SKM-1 (cell line): ENCODE measurements at regions not wholly inside any gene's neighbourhood (a gene's known extent, or its start where the extent isn't known, plus 50 kb on each side); places are given as distances from the start of the nearest gene placed in this dataset.
"Not testable (repeated sequence)": the region's sequence is repeated elsewhere in the genome, so short reads cannot be mapped to it uniquely, and the experiment has no call there.

Experiments used
- DNase-seq: peaks from one replicate; lab custom pipeline; 2025; ENCODE audit not compliant: unreplicated experiment; lab: John Stamatoyannopoulos, UW

GRCh38 chr5:123933812-123934211 is 421.8 kb downstream of the CSNK1G3 start:
- not testable (repeated sequence) for DNase-seq

- DNase-seq: no peak
These were observed 417.1 kb downstream of the CSNK1G3 start for GRCh38 chr5:123929055-123929474.

- no peak for DNase-seq
These were observed 416.4 kb downstream of the CSNK1G3 start for GRCh38 chr5:123928401-123928800.

- no peak for DNase-seq
These were observed 409.2 kb downstream of the CSNK1G3 start for GRCh38 chr5:123921193-123921592.

- DNase-seq: no peak
These were observed 404.6 kb downstream of the CSNK1G3 start for GRCh38 chr5:123916345-123917121.

- DNase-seq: no peak
These were observed 402.4 kb downstream of the CSNK1G3 start for GRCh38 chr5:123914333-123914732.

- no peak for DNase-seq
These were observed 395.4 kb downstream of the CSNK1G3 start for GRCh38 chr5:123907349-123907748.

- no peak for DNase-seq
These were observed 394.8 kb downstream of the CSNK1G3 start for GRCh38 chr5:123906698-123907295.

GRCh38 chr5:123885081-123885480 is 373.1 kb downstream of the CSNK1G3 start:
- DNase-seq: no peak

- no peak for DNase-seq
These were observed 371.0 kb downstream of the CSNK1G3 start for GRCh38 chr5:123882965-123883345.

GRCh38 chr5:123882319-123882964 is 370.5 kb downstream of the CSNK1G3 start:
- no peak for DNase-seq

GRCh38 chr5:123881759-123882244 is 369.8 kb downstream of the CSNK1G3 start:
- DNase-seq: no peak

GRCh38 chr5:123880875-123881274 is 368.9 kb downstream of the CSNK1G3 start:
- DNase-seq: no peak

- no peak for DNase-seq
These were observed 367.1 kb downstream of the CSNK1G3 start for GRCh38 chr5:123879071-123879470.

- no peak for DNase-seq
These were observed 364.4 kb downstream of the CSNK1G3 start for GRCh38 chr5:123876276-123876790.

GRCh38 chr5:123875561-123876275 is 363.7 kb downstream of the CSNK1G3 start:
- no peak for DNase-seq

- DNase-seq: no peak
These were observed 362.7 kb downstream of the CSNK1G3 start for GRCh38 chr5:123874600-123875201.

- DNase-seq: no peak
These were observed 361.9 kb downstream of the CSNK1G3 start for GRCh38 chr5:123873846-123874245.

GRCh38 chr5:123871373-123871772 is 359.4 kb downstream of the CSNK1G3 start:
- no peak for DNase-seq

GRCh38 chr5:123868881-123869280 is 356.9 kb downstream of the CSNK1G3 start:
- no peak for DNase-seq

GRCh38 chr5:123868267-123868666 is 356.3 kb downstream of the CSNK1G3 start:
- no peak for DNase-seq
